Pancreas (tissue), 10 donors: ENCODE measurements at regions not wholly inside any gene's neighbourhood (a gene's known extent, or its start where the extent isn't known, plus 50 kb on each side); places are given as distances from the start of the nearest gene placed in this dataset.

Experiments
- ATAC-seq, 4 donors: fragments of 200-7000 bp; cut with Tn5 transposase; one replicate each; pipeline versions ENCODE4 v1.8.0 to v1.9.1; 2020; ENCODE audit warnings: mild to moderate bottlenecking in 4 of 4, moderate library complexity in 4 of 4
- DNase-seq, 6 donors: peaks; one replicate each; pipeline ENCODE4 v3.0.0-alpha.2; 2020
- FAIRE-seq: peaks from 2 replicates; lab custom pipeline; 2012; peaks lifted over from hg19 to GRCh38; lab: Jason Lieb, UNC
- H3K27ac ChIP-seq, 4 donors: fragments of 200-600 bp; sonication (generic); 1 replicate in 3 of 4; 2 replicates in 1 of 4; pipeline versions ENCODE4 v1.5.0 to v1.8.0; 2020
- H3K27me3 ChIP-seq, 4 donors: fragments of 200-600 bp; one replicate each; pipeline ENCODE4 v1.8.0; 2021
- H3K36me3 ChIP-seq, 3 donors: fragments of 200-600 bp; sonication (generic) in 1 of 3; one replicate each; pipeline versions ENCODE4 v1.5.0 to v1.8.0; 2020 to 2021
- H3K4me1 ChIP-seq, 3 donors: fragments of 200-600 bp; one replicate each; pipeline ENCODE4 v1.8.0; 2021
- H3K4me3 ChIP-seq, 4 donors: fragments of 200-600 bp; sonication (generic) in 2 of 4; one replicate each; pipeline versions ENCODE4 v1.5.0 to v1.8.0; 2020 to 2021
- H3K9me3 ChIP-seq, 4 donors: fragments of 200-600 bp; one replicate each; pipeline ENCODE4 v1.8.0; 2021
- WGBS, 2 donors: extraction: QIAGEN DNeasy Blood & Tissue Kit; methylation state at CpG; one replicate each; pipeline ENCODE4 v1.1.7; 2013; 5-methylcytosine and 5-hydroxymethylcytosine counted together
- intact Hi-C, 3 donors: fragments of 100-400 bp; cut with DNase I; formaldehyde crosslinking; loops; one replicate each; pipeline versions ENCODE4 v1.11.1 to v1.14.2; 2022
- TF ChIP-seq, protein P1 (sequence below), 4 donors: fragments of 200-600 bp; sonication (generic) in 3 of 4; IDR thresholded peaks; one replicate each; pipeline versions ENCODE4 v1.5.0 to v1.8.0; 2021; ENCODE audit warnings: antibody characterized with exemption in 4 of 4
- donor health status: healthy with polysubstance abuse.
- donor health status: DM: no; HTN: no; CAD: no; lungs with moderate emphysema.
- donor health status: DM: no; HTN: no; CAD: no.
- donor health status: control.
- donor health status: control.
- donor health status: Bipolar disorder and iron deficiency.
- donor health status: DM: yes; HTN: yes; CAD: no.
- donor health status: DM: no; HTN: no; CAD: no.
- donor health status: DM: no; HTN: no; CAD: no.
- donor health status: DM: yes; HTN: yes; CAD: no.

DNA sequence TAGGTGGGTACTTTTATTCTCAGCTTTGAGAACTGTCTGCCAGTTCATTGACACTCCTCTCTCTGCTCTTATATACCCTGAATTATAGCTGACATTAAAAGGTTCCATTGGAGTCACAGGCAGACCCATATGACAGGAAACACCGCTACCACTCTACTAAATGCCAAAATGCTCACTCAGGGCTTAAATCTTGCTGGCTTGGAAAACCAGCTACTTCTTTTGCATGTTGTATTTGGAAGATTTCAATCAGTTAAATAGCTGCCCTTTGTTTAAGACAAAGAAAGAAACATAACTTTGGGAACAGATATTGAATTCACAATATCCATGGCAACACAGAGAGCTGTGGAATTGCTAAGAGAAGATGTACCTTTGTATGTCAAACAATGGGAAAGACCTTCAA, 876.5 kb downstream of the USP25 start:
- Histone ChIP-seq H3K27ac (no peak overlapping the region), H3K27me3 (no peaks in the 10 kb centered on the region), H3K4me1 (no peaks in the 10 kb centered on the region), H3K4me3 (no peak overlapping the region), H3K36me3 (no peaks in the 10 kb centered on the region), H3K9me3 (no peaks in the 10 kb centered on the region)
- intact Hi-C loops, result no loop called here
- no peak for ATAC-seq
- TF ChIP-seq, protein P1, sequence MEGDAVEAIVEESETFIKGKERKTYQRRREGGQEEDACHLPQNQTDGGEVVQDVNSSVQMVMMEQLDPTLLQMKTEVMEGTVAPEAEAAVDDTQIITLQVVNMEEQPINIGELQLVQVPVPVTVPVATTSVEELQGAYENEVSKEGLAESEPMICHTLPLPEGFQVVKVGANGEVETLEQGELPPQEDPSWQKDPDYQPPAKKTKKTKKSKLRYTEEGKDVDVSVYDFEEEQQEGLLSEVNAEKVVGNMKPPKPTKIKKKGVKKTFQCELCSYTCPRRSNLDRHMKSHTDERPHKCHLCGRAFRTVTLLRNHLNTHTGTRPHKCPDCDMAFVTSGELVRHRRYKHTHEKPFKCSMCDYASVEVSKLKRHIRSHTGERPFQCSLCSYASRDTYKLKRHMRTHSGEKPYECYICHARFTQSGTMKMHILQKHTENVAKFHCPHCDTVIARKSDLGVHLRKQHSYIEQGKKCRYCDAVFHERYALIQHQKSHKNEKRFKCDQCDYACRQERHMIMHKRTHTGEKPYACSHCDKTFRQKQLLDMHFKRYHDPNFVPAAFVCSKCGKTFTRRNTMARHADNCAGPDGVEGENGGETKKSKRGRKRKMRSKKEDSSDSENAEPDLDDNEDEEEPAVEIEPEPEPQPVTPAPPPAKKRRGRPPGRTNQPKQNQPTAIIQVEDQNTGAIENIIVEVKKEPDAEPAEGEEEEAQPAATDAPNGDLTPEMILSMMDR (IDR thresholded peaks at IDR 0.05), result no peak
- DNase-seq, result no peak
- 94 to 97% methylated on average over 1 of the region's 1 CpG for WGBS, 2 donors
- FAIRE-seq, result no peak

DNA sequence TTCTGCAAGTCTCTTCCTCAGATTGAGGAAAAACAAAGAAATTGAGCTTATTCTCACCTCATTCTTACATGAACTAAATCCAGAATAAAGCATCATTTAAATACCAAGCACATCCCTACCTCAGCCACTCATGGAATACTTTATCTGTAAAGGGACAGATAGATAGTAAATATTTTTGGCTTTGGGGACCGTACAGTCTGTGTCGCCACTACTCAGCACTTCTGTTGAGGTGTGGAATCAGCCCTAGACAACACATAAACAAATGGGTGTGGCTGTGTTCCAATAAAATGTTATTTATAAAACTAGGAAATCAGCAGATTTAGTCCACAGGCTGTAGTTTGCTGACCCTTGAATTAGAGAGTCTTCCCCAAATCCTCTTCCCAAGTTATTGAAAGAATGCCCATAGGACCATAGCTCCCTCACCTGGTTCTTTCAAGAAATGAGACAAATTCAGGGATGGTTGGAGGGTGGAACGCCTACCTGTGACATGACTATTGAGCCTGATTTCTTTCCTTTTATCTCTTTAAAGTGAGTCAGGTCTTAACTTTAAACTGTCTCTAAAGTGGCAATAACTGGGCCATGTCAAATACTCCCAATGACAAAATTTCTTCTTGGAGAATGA, 878.5 kb downstream of the USP25 start:
- no peaks in the 10 kb centered on the region for H3K4me1 ChIP-seq
- FAIRE-seq, result no peak
- TF ChIP-seq, protein P1 (IDR thresholded peaks at IDR 0.05), result no peak

DNA sequence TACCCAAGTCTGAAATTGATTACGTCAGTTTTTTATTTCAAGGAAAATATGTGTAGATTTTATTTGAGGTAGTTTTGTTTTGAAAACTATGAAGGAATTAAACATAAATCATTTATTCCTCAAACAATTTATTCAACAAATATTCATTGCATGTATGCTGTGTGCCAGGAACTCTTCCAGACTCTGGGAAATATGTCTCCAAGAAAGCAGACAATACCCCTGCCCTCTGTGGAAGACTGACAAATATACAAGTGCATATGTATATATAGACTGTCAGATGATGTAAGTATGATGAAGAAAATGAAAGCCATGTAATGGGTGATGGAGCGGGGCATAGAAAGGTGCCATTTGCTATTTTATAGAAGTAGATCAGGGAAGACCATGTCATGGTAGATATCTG, 889.5 kb downstream of the USP25 start:
- TF ChIP-seq, protein P1 (IDR thresholded peaks at IDR 0.05), result no peak
- no peak overlapping the region for H3K4me3 ChIP-seq
- H3K36me3 ChIP-seq, result no peaks in the 10 kb centered on the region
- no peaks in the 10 kb centered on the region for H3K4me1 ChIP-seq
- H3K9me3 ChIP-seq, result no peaks in the 10 kb centered on the region
- intact Hi-C loops, result loop anchor here in 1 of 3 donors (10.0 kb wide), 1 partner anchor 64 kb away; no protein-coding TSS in a partner anchor
- no peaks in the 10 kb centered on the region for H3K27me3 ChIP-seq
- WGBS, 2 donors, result 58 to 64% methylated on average over 2 of the region's 2 CpGs
- no peak overlapping the region for H3K27ac ChIP-seq
- DNase-seq (no peak), FAIRE-seq (no peak), ATAC-seq (no peak)

More for the DNA sequence above, 878.5 kb downstream of the USP25 start:
- ATAC-seq (no peak), DNase-seq (no peak)
- 89 to 94% methylated on average over 3 of the region's 3 CpGs for WGBS, 2 donors
- Histone ChIP-seq H3K9me3 (no peaks in the 10 kb centered on the region), H3K27ac (no peak overlapping the region), H3K27me3 (no peaks in the 10 kb centered on the region), H3K36me3 (no peaks in the 10 kb centered on the region), H3K4me3 (no peak overlapping the region)
- intact Hi-C loops, result no loop called here

DNA sequence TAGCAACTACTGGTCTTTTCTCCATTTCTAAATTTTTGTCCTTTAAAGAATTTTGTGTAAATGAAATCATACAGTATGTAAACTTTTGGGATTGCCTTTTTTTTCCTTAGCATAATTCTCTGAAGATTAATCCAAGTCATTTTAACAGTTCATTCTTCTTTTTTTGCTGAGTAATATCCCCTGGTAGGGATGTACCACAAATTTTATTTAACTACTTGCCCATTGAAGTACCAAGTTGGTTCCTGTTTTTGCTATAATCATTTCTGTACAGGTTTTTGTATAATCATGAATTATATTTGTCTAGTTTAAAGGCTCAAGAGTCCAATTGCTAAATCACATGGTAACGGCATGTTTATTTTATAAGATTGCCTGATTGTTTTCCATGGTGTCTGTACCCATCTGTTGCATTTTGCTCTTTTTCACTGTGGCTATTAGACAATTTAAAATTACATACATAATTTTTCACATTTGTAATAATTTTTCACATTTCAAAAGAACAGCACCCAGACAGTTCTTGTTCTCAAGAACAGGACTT, 891.1 kb downstream of the USP25 start:
- Histone ChIP-seq H3K27ac (no peak overlapping the region), H3K36me3 (no peaks in the 10 kb centered on the region), H3K4me1 (no peaks in the 10 kb centered on the region), H3K27me3 (no peaks in the 10 kb centered on the region), H3K4me3 (no peak overlapping the region), H3K9me3 (no peaks in the 10 kb centered on the region)
- TF ChIP-seq, protein P1 (IDR thresholded peaks at IDR 0.05), result no peak
- ATAC-seq (no peak), DNase-seq (no peak), FAIRE-seq (no peak)
- intact Hi-C loops, result no loop called here
- 46 to 47% methylated on average over 1 of the region's 1 CpG for WGBS, 2 donors

DNA sequence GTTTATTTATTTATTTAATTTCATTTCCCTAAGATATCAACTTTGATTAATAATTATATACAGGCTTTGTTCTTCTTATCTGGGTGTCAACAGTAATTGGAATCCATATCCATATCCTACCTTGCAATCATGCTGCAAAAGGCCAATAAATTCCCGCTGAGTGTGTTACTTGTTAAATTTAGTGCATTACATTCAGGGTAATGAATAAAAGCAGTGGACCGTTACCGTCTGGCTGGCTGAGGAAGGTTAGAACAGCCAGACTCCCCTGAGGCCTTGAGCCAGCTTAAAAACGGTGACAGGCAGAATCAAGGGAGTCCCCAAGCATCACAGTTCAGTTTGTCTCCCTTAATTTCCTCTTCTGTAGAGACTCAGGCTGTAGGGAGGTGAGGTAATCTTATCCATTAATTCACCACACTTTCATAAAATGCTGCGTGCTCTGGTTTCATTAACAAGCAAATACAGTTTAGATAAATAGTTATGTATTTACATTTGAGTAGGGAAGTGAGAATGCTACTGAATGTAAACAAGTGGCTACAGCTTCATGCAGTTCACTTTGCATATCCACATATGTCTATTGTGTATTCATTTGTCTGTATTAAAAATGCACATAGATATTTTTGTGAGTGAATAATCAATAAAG, 888.2 kb upstream of the CXADR start:
- Histone ChIP-seq H3K9me3 (no peaks in the 10 kb centered on the region), H3K36me3 (no peaks in the 10 kb centered on the region), H3K4me3 (no peak overlapping the region), H3K27ac (no peak overlapping the region), H3K4me1 (no peaks in the 10 kb centered on the region), H3K27me3 (no peaks in the 10 kb centered on the region)
- no peak for DNase-seq
- TF ChIP-seq, protein P1 (IDR thresholded peaks at IDR 0.05), result no peak
- ATAC-seq, result no peak
- intact Hi-C loops, result no loop called here
- FAIRE-seq, result no peak
- 27 to 35% methylated on average over 5 of the region's 5 CpGs for WGBS, 2 donors
